Skeletal muscle tissue (tissue), 3 donors: ENCODE measurements at regions not wholly inside any gene's neighbourhood (a gene's known extent, or its start where the extent isn't known, plus 50 kb on each side); places are given as distances from the start of the nearest gene placed in this dataset.

ENCODE experiments used
- H3K27ac ChIP-seq: one replicate; pipeline ENCODE4 v1.7.0; 2013; ENCODE audit warnings: mild to moderate bottlenecking, low read depth, low read length, inconsistent platforms
- H3K27me3 ChIP-seq, 3 donors: one replicate each; pipeline ENCODE4 v1.7.0; 2013; ENCODE audit warnings: low read length in 3 of 3; ENCODE audit not compliant: control insufficient read depth in 3 of 3, insufficient read depth in 3 of 3
- H3K36me3 ChIP-seq, 3 donors: one replicate each; pipeline ENCODE4 v1.7.0; 2013; ENCODE audit warnings: low read length in 3 of 3; ENCODE audit not compliant: control insufficient read depth in 3 of 3, insufficient read depth in 3 of 3
- H3K4me1 ChIP-seq, 3 donors: one replicate each; pipeline ENCODE4 v1.7.0; 2013; ENCODE audit warnings: low read length in 3 of 3, mild to moderate bottlenecking in 3 of 3; ENCODE audit not compliant: control insufficient read depth in 3 of 3, insufficient read depth in 3 of 3
- H3K4me3 ChIP-seq, 3 donors: one replicate each; pipeline ENCODE4 v1.7.0; 2013; ENCODE audit warnings: low read length in 3 of 3
- H3K9ac ChIP-seq, 3 donors: one replicate each; pipeline ENCODE4 v1.7.0; 2013; ENCODE audit warnings: low read length in 3 of 3, mild to moderate bottlenecking in 3 of 3, moderate library complexity in 2 of 3, low read depth in 1 of 3
- H3K9me3 ChIP-seq, 3 donors: one replicate each; pipeline ENCODE4 v1.7.0; 2013; ENCODE audit warnings: low read length in 3 of 3; ENCODE audit not compliant: control insufficient read depth in 3 of 3
- donor health status: Osteomylitis.

DNA sequence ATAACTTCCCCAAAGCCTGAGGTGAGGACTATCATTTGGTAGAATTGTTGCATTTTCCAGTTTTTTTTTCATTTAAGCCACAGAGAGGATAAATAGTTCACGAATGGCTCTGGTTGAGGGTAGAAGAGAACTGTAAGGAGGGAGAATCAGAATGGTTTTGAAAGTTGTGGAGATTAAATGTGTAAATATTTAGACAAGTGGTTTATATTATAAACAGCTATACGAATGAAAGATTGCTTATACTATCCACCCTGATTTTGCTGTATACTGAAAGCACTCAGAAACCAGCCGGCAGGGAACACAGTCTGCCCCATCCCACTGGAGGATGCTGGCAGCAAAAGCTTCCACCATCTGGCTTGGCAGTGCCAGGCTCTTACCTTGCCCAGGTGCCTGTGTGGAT lies 341.1 kb downstream of the RAPGEF2 start:
- Histone ChIP-seq H3K27ac (no peak overlapping the region), H3K36me3 (no peaks in the 10 kb centered on the region), H3K4me1 (peaks cover 2 to 6% (median 4%) of the 10 kb centered on the region in 3 donors), H3K9ac (no peak overlapping the region), H3K27me3 (no peaks in the 10 kb centered on the region), H3K4me3 (no peak overlapping the region), H3K9me3 (no peaks in the 10 kb centered on the region)

DNA sequence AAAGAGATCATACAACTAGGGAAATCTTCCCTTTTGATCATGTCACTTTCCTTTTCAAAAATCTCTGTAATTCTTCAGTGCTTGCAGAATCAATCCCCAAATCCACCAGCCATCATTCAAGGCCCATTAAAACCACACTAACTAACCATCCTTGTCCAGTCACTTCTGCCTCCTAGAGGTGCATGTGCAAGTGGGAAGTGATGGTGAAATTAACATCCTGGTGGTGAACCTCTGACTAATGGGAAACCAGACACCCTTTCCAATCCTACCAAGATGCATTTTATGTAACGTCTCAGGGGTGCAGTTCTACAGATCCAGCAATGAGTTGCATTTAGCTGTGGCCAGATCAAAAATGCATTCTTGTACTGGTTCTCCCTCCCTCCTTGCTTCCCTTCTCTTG lies 341.8 kb downstream of the RAPGEF2 start:
- H3K4me3 ChIP-seq = no peak overlapping the region
- peaks cover 2 to 6% (median 4%) of the 10 kb centered on the region in 3 donors for H3K4me1 ChIP-seq
- H3K27ac ChIP-seq = no peak overlapping the region
- H3K9ac ChIP-seq = no peak overlapping the region
- H3K9me3 ChIP-seq = no peaks in the 10 kb centered on the region
- H3K27me3 ChIP-seq = no peaks in the 10 kb centered on the region
- no peaks in the 10 kb centered on the region for H3K36me3 ChIP-seq

DNA sequence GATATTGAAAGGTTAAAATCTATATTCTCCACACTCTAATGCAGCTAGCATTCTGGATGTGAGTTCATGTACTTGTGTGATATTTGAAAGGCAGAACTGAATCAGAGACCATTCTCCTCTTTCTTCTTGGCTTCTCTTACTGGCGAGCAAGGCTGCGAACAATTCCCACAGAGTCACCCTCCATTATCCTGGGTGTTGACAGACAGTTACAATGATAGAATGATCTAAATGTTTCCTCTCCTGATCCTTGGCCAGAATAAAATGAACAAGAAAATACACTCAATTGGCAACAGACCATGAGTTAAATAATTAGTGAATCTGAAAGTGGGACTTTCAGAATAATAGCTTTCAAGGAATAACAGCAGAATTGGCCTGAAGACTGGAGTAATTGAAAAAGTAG lies 342.8 kb downstream of the RAPGEF2 start:
- peak overlapping the region in 1 of 3 donors; percentile 11 for H3K9ac ChIP-seq
- no peaks in the 10 kb centered on the region for H3K9me3 ChIP-seq
- no peak overlapping the region for H3K27ac ChIP-seq
- no peak overlapping the region for H3K4me3 ChIP-seq
- H3K36me3 ChIP-seq = no peaks in the 10 kb centered on the region
- H3K27me3 ChIP-seq = no peaks in the 10 kb centered on the region
- H3K4me1 ChIP-seq = peaks cover 2 to 6% (median 4%) of the 10 kb centered on the region in 3 donors

DNA sequence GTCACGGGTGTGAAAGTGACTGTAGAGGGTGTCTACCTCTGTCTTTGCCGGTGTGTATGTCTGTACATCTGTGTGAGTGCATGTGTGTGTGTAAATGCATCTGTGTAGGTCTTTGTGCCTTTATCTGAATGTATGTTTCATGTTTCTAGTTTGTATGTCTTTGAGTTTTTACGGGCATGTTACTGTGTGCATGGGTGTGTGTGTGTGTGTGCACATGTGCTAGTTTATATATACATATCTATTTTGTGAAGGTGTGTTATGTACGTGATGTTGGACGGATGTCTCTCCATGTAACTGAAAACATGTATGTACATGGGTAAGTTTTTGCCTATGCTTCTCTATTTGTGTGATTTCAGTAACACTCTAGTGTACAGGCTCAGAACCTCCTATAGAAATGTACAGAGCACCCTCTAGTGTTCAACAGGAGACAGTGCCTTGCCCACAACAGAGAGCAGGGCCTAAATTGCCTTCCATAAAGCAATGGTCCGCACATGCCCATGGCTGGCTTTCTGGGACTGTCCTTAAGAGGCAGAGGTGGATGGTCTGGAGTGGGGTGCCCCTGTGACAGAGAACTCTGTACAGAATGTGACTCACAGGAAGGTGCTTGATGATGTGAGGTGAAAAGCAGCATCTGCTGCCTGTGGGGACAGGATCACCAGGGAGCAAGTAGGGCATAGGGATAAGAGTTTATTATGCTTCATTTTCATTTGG lies 343.5 kb downstream of the RAPGEF2 start:
- Histone ChIP-seq H3K4me1 (peaks cover 2 to 6% (median 4%) of the 10 kb centered on the region in 3 donors), H3K9ac (peak overlapping the region in 1 of 3 donors; percentile 44), H3K27ac (no peak overlapping the region), H3K36me3 (no peaks in the 10 kb centered on the region), H3K4me3 (no peak overlapping the region), H3K27me3 (no peaks in the 10 kb centered on the region), H3K9me3 (no peaks in the 10 kb centered on the region)

DNA sequence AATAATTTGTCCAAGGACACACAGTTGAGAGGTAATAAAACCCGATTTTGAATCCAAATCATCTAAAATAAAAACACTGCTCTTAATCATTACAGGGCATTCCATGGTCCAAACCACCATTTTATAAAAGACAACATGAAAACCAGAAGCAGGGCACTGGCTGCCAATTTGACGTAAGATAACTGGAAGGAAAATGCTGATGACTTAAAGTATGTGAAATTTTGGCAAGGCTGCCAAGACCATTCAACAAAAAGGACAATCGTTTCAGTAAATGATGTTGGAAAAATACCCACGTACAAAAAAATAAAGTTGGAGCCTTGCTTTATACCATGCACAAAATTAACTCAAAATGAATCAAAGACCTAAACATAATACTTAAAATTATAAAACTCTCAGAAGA lies 344.4 kb downstream of the RAPGEF2 start:
- Histone ChIP-seq H3K27me3 (no peaks in the 10 kb centered on the region), H3K36me3 (no peaks in the 10 kb centered on the region), H3K4me1 (peaks cover 2 to 6% (median 4%) of the 10 kb centered on the region in 3 donors), H3K9me3 (no peaks in the 10 kb centered on the region), H3K4me3 (no peak overlapping the region), H3K27ac (no peak overlapping the region), H3K9ac (no peak overlapping the region)

DNA sequence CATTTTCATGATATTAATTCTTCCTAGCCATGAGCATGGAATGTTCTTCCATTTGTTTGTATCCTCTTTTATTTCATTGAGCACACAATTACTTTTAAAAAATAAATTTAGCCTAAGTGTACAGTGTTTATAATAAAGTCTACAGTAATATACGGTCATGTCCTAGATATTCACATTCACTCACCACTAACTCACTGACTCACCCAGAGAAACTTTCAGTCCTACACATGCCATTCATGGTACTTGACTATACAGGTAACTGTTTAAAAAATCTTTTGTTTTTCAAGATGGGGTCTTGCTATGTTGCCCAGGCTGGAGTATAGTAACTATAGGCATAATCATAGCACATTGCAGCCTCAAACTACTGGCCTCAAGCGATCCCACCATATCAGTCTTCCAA lies 348.1 kb downstream of the RAPGEF2 start:
- Histone ChIP-seq H3K4me3 (no peak overlapping the region), H3K27ac (no peak overlapping the region), H3K9ac (no peak overlapping the region), H3K4me1 (peaks cover 0 to 4% (median 4%) of the 10 kb centered on the region in 3 donors), H3K27me3 (no peaks in the 10 kb centered on the region), H3K9me3 (no peaks in the 10 kb centered on the region), H3K36me3 (no peaks in the 10 kb centered on the region)

DNA sequence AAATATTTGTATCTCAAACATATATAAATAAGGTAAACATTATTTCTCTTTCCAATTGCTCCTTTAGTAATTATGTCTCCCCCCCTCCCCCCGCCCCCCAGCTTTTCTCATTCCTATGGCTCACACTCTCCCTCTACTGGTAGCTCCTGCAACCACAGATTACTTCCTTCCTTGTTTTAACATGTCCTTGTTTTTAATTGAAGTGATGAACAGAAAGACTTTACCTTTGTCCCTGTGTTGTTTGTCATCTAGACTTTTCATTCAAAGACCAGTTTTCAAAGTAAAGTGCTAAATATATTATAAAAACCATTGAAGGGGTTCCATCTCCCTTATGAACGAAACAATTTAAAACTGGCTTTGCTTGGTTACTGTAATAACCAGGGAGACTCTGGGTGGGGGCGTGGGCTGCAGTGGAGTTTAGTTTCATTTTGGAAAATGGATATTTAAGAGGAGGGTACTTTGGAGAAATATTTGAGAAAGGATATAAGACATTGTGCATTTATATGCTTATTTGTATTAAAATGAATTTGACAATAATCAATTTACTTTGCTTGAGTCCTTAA lies 352.9 kb downstream of the RAPGEF2 start:
- H3K27me3 ChIP-seq = no peaks in the 10 kb centered on the region
- H3K4me3 ChIP-seq = no peak overlapping the region
- H3K4me1 ChIP-seq = no peaks in the 10 kb centered on the region
- no peaks in the 10 kb centered on the region for H3K9me3 ChIP-seq
- no peaks in the 10 kb centered on the region for H3K36me3 ChIP-seq
- H3K27ac ChIP-seq = no peak overlapping the region
- no peak overlapping the region for H3K9ac ChIP-seq

DNA sequence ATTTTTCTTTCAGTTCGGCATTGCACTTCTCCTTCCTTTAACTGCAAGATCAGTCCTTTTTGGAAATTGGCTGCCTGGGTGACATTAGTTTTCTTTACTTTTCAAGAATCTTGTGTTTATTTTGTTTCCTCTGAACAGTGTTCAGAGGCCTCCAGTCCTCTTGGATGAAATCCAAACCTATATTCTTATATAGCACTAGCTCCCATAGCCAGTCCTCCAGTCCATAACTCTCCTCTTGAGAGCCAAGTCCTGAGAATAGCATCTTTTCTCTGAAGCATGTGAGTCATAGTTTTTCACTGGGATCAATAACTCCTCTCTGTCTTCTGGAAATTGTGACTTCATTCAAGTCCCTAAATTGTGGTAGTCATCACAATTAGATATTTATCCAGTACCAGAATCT lies 357.5 kb downstream of the RAPGEF2 start:
- Histone ChIP-seq H3K9me3 (peaks cover 0 to 4% (median 0%) of the 10 kb centered on the region in 3 donors), H3K4me1 (no peaks in the 10 kb centered on the region), H3K4me3 (no peak overlapping the region), H3K27ac (no peak overlapping the region), H3K27me3 (no peaks in the 10 kb centered on the region), H3K36me3 (no peaks in the 10 kb centered on the region), H3K9ac (no peak overlapping the region)

DNA sequence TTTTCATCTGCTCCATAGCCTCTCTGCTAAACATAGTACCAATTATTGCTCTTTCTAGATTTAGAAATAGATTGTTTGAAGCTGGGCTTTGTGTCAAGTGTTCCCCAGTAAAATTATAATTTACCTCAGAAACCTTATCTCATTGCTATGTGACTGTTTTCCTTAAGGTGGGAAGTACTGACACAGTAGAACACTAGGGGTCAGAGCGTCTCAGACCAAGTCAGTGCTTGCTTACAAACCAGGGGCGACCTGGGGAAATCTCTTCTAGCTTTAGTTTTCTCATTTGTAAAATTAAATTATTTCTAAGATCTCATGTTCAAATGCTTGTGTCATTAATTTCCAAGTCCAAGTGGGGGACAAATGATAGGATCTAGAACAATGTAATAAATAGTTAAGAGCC lies 360.4 kb downstream of the RAPGEF2 start:
- Histone ChIP-seq H3K27ac (no peak overlapping the region), H3K4me1 (no peaks in the 10 kb centered on the region), H3K27me3 (no peaks in the 10 kb centered on the region), H3K9me3 (peaks cover 0 to 4% (median 0%) of the 10 kb centered on the region in 3 donors), H3K9ac (no peak overlapping the region), H3K4me3 (no peak overlapping the region), H3K36me3 (no peaks in the 10 kb centered on the region)

DNA sequence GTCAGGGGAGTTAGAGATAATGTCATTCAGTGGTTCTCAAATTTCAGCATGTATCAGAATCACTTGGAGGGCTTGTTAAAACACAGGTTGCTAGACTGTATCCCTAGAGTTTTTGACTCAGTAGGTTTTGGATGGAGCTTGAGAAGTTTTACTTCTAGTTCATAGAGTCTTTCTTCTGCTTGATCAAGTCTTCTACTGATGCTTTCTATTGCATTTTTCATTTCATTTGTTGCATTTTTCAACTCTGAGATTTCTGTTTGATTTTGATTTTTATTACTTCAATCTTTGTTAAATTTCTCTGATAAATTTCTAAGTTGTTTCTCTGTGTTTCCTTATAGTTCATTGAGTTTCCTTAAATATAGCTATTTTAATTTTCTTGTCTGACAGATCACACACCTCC lies 361.4 kb downstream of the RAPGEF2 start:
- Histone ChIP-seq H3K9me3 (peaks cover 0 to 4% (median 0%) of the 10 kb centered on the region in 3 donors), H3K4me1 (no peaks in the 10 kb centered on the region), H3K27me3 (no peaks in the 10 kb centered on the region), H3K4me3 (no peak overlapping the region), H3K36me3 (no peaks in the 10 kb centered on the region), H3K27ac (no peak overlapping the region), H3K9ac (no peak overlapping the region)
